ENCODE measurements at regions not wholly inside any gene's neighbourhood (a gene's known extent, or its start where the extent isn't known, plus 50 kb on each side); places are given as distances from the start of the nearest gene placed in this dataset.

DNA sequence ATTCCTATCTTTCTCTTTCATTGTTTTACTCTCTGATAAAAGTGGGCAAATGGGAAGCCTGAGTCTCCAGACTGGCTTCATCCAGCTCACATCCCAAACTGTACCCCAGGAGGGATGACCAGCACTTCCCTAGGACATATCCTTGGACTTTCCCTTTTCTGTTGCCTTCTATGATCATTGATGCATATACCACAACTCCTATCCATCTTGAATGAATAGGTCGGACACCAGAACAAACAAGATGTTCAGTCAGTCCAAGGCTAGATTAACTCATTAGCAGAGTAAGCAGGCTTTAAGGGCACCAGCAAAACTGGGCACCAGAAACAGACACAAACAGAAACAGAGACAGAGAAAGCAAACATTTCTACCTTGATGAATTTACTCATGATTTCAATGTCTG is 159.1 kb upstream of the RGMB start:
- no peaks in the 10 kb centered on the region for H4K20me1 ChIP-seq (ENCODE audit: insufficient read depth, low read length)
- H3K4me3 ChIP-seq (ENCODE audit: low read depth, low read length, poor library complexity, severe bottlenecking) = no peak overlapping the region
- H3K9ac ChIP-seq (ENCODE audit: low read length) = no peak overlapping the region
- H3K4me1 ChIP-seq (ENCODE audit: insufficient read depth, low read length, severe bottlenecking) = no peaks in the 10 kb centered on the region
- H3K79me2 ChIP-seq (ENCODE audit: insufficient read depth, low read length) = no peaks in the 10 kb centered on the region
- H3K9me2 ChIP-seq (ENCODE audit: low read depth, low read length) = no peaks in the 10 kb centered on the region
- H3K4me2 ChIP-seq (ENCODE audit: low read length) = no peak overlapping the region
- H3K27me3 ChIP-seq (ENCODE audit: insufficient read depth, low read length) = no peaks in the 10 kb centered on the region
- no peaks in the 10 kb centered on the region for H3K9me3 ChIP-seq (ENCODE audit: low read length)
- H3K27ac ChIP-seq (ENCODE audit: low read depth, low read length, poor library complexity, severe bottlenecking) = no peak overlapping the region
- no peak overlapping the region for H2AFZ ChIP-seq (ENCODE audit: low read length)
- H3F3A ChIP-seq (ENCODE audit: insufficient read depth, low read length) = no peaks in the 10 kb centered on the region
- TF ChIP-seq, protein P1, sequence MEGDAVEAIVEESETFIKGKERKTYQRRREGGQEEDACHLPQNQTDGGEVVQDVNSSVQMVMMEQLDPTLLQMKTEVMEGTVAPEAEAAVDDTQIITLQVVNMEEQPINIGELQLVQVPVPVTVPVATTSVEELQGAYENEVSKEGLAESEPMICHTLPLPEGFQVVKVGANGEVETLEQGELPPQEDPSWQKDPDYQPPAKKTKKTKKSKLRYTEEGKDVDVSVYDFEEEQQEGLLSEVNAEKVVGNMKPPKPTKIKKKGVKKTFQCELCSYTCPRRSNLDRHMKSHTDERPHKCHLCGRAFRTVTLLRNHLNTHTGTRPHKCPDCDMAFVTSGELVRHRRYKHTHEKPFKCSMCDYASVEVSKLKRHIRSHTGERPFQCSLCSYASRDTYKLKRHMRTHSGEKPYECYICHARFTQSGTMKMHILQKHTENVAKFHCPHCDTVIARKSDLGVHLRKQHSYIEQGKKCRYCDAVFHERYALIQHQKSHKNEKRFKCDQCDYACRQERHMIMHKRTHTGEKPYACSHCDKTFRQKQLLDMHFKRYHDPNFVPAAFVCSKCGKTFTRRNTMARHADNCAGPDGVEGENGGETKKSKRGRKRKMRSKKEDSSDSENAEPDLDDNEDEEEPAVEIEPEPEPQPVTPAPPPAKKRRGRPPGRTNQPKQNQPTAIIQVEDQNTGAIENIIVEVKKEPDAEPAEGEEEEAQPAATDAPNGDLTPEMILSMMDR (IDR thresholded peaks at IDR 0.05; ENCODE audit: low read length) = no peak
- TF ChIP-seq EZH2 (IDR thresholded peaks at IDR 0.05; ENCODE audit: borderline replicate concordance, low read length) = no peak
- no peaks in the 10 kb centered on the region for H3K36me3 ChIP-seq (ENCODE audit: insufficient read depth, low read length)

DNA sequence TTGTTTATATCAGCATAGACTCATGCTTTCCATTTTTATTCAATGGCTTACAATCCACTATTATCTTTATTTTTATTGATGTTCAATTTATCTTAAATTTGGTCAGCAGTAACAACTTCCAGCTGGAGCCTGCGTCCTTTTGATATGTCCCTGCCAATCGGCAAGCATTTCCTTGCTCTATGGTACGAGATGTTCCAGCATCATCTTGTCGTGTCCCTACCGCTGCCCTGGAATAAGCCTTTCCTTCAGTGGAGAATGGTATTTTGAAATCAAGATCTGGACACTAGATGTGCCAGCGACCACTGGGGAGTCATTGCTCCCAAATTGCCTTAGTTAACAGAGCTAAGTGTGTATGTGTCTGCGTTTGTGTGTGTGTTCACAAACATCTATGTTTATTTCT is 151.6 kb upstream of the RGMB start:
- H3K4me3 ChIP-seq (ENCODE audit: low read depth, low read length, poor library complexity, severe bottlenecking) = no peak overlapping the region
- no peak overlapping the region for H3K27ac ChIP-seq (ENCODE audit: low read depth, low read length, poor library complexity, severe bottlenecking)
- no peaks in the 10 kb centered on the region for H3K27me3 ChIP-seq (ENCODE audit: insufficient read depth, low read length)
- no peak overlapping the region for H3K9ac ChIP-seq (ENCODE audit: low read length)
- no peaks in the 10 kb centered on the region for H3K9me2 ChIP-seq (ENCODE audit: low read depth, low read length)
- no peaks in the 10 kb centered on the region for H3F3A ChIP-seq (ENCODE audit: insufficient read depth, low read length)
- TF ChIP-seq, protein P1 (IDR thresholded peaks at IDR 0.05; ENCODE audit: low read length) = no peak
- TF ChIP-seq EZH2 (IDR thresholded peaks at IDR 0.05; ENCODE audit: borderline replicate concordance, low read length) = no peak
- H3K4me2 ChIP-seq (ENCODE audit: low read length) = no peak overlapping the region
- H3K4me1 ChIP-seq (ENCODE audit: insufficient read depth, low read length, severe bottlenecking) = no peaks in the 10 kb centered on the region
- no peak overlapping the region for H2AFZ ChIP-seq (ENCODE audit: low read length)
- H3K79me2 ChIP-seq (ENCODE audit: insufficient read depth, low read length) = no peaks in the 10 kb centered on the region
- H4K20me1 ChIP-seq (ENCODE audit: insufficient read depth, low read length) = no peaks in the 10 kb centered on the region
- H3K36me3 ChIP-seq (ENCODE audit: insufficient read depth, low read length) = no peaks in the 10 kb centered on the region
- no peaks in the 10 kb centered on the region for H3K9me3 ChIP-seq (ENCODE audit: low read length)

DNA sequence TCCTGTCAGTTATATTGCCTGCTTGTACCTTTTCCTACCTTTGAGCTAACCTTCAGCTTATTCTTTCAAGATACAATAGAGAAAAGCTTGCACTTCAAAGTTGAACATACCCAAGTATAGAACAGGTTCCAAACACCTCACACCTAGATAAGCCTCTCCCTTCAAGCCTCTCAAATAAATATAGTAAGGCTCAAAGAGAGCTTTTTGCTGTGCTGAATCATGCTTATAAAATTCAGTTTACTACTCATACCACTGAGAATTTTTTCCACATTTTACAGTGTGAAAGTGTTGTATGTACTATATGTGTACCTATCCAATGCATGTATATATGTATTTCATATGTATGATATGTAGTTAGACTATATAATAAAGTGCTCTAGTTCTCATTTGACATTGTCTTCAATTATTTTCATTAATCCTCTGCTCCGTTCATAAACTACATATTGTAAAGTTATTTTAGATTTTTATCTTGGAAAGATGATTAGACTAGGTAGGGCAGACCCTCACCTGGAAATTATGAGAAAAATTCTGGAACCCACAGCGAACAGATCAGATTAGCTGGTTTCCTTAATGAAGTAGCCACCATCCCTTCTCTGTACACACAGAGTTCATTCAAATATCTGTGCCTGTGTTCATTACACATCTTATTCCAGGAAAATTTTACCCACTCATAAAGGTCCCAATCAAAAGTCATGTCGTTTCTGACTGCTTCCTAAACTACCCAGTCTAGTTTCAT is 149.2 kb upstream of the RGMB start:
- H3K4me3 ChIP-seq (ENCODE audit: low read depth, low read length, poor library complexity, severe bottlenecking) = no peak overlapping the region
- no peaks in the 10 kb centered on the region for H4K20me1 ChIP-seq (ENCODE audit: insufficient read depth, low read length)
- H2AFZ ChIP-seq (ENCODE audit: low read length) = no peak overlapping the region
- no peaks in the 10 kb centered on the region for H3K79me2 ChIP-seq (ENCODE audit: insufficient read depth, low read length)
- H3K27me3 ChIP-seq (ENCODE audit: insufficient read depth, low read length) = no peaks in the 10 kb centered on the region
- TF ChIP-seq, protein P1 (IDR thresholded peaks at IDR 0.05; ENCODE audit: low read length) = no peak
- TF ChIP-seq EZH2 (IDR thresholded peaks at IDR 0.05; ENCODE audit: borderline replicate concordance, low read length) = no peak
- no peak overlapping the region for H3K4me2 ChIP-seq (ENCODE audit: low read length)
- no peak overlapping the region for H3K9ac ChIP-seq (ENCODE audit: low read length)
- H3F3A ChIP-seq (ENCODE audit: insufficient read depth, low read length) = no peaks in the 10 kb centered on the region
- no peak overlapping the region for H3K27ac ChIP-seq (ENCODE audit: low read depth, low read length, poor library complexity, severe bottlenecking)
- no peaks in the 10 kb centered on the region for H3K9me2 ChIP-seq (ENCODE audit: low read depth, low read length)
- no peaks in the 10 kb centered on the region for H3K9me3 ChIP-seq (ENCODE audit: low read length)
- no peaks in the 10 kb centered on the region for H3K36me3 ChIP-seq (ENCODE audit: insufficient read depth, low read length)
- no peaks in the 10 kb centered on the region for H3K4me1 ChIP-seq (ENCODE audit: insufficient read depth, low read length, severe bottlenecking)

Measured in OCI-LY1 (cell line).